GM10248 (cell line): ENCODE measurements at regions not wholly inside any gene's neighbourhood (a gene's known extent, or its start where the extent isn't known, plus 50 kb on each side); places are given as distances from the start of the nearest gene placed in this dataset.

ENCODE experiments used
- CTCF ChIA-PET: fragments of 300-600 bp; sonication (Branson Sonifier 250); formaldehyde crosslinking; extraction: SDS; loops from one replicate; lab custom pipeline; 2021; ENCODE audit warnings: antibody characterized with exemption; lab: Yijun Ruan, JAX
- POLR2A ChIA-PET: fragments of 350-650 bp; sonication (Branson Sonifier 250); formaldehyde crosslinking; extraction: SDS; loops from one replicate; lab custom pipeline; 2020; ENCODE audit warnings: antibody characterized with exemption; lab: Yijun Ruan, JAX
- DNase-seq: peaks from one replicate; pipeline ENCODE4 v3.0.0; 2012; ENCODE audit errors: extremely low spot score
- CTCF ChIP-seq: IDR thresholded peaks from 2 replicates; pipeline ENCODE4 v1.5.1; 2012; ENCODE audit warnings: mild to moderate bottlenecking, low read depth; ENCODE audit errors: extremely low read depth, missing control alignments, control extremely low read depth

- ChIA-PET CTCF (interaction anchor here (1.1 to 2.9 kb wide), 11 partner anchors 12 to 486 kb away, joined by 3 to 12 read pairs (median 3); no protein-coding TSS in a partner anchor), POLR2A (no interaction called here)
- TF ChIP-seq CTCF: no peak
- peak; percentile 12 for DNase-seq
Observed at GRCh38 chr9:108468364-108468763, 387.4 kb downstream of the ACTL7B start.

- POLR2A ChIA-PET: no interaction called here
- CTCF ChIA-PET: interaction anchor here (0.7 to 2.9 kb wide), 9 partner anchors 10 to 301 kb away, joined by 3 to 12 read pairs (median 3); no protein-coding TSS in a partner anchor
- no peak for TF ChIP-seq CTCF
- DNase-seq: no peak
Observed at GRCh38 chr9:108467653-108468324, 388.0 kb downstream of the ACTL7B start.

- CTCF ChIA-PET: interaction anchor here (1.0 to 2.9 kb wide), 4 partner anchors 11 to 98 kb away, joined by 3 to 12 read pairs (median 4); no protein-coding TSS in a partner anchor
- POLR2A ChIA-PET: no interaction called here
- no peak for DNase-seq
- TF ChIP-seq CTCF: no peak
Observed at GRCh38 chr9:108467161-108467560, 388.6 kb downstream of the ACTL7B start.

- ChIA-PET POLR2A (no interaction called here), CTCF (no interaction called here)
- no peak for TF ChIP-seq CTCF
Observed at GRCh38 chr9:108466304-108466703, 389.5 kb downstream of the ACTL7B start.

GRCh38 chr9:108463932-108464606 lies 391.7 kb downstream of the ACTL7B start:
- ChIA-PET CTCF (interaction anchor here (0.7 to 1.1 kb wide), 2 partner anchors 30 to 35 kb away, joined by 3 read pairs; no protein-coding TSS in a partner anchor), POLR2A (no interaction called here)
- TF ChIP-seq CTCF: no peak
- DNase-seq: no peak

More at GRCh38 chr9:108466304-108466703, 389.5 kb downstream of the ACTL7B start:
- no peak for DNase-seq

- ChIA-PET POLR2A (no interaction called here), CTCF (interaction anchor here (1.7 to 2.5 kb wide), 2 partner anchors 12 to 15 kb away, joined by 7 to 12 read pairs; no protein-coding TSS in a partner anchor)
- no peak for TF ChIP-seq CTCF
- DNase-seq: no peak
Observed at GRCh38 chr9:108456903-108457302, 398.9 kb downstream of the ACTL7B start.
